Hematopoietic multipotent progenitor cell treated with erythropoietin and hydrocortisone succinate and interleukin-3 and kit ligand, for 6 days (in vitro differentiated cells): ENCODE measurements at regions not wholly inside any gene's neighbourhood (a gene's known extent, or its start where the extent isn't known, plus 50 kb on each side); places are given as distances from the start of the nearest gene placed in this dataset.
"Not testable (repeated sequence)": the region's sequence is repeated elsewhere in the genome, so short reads cannot be mapped to it uniquely, and the experiment has no call there.

ENCODE experiments used
- DNase-seq: peaks from one replicate; pipeline ENCODE4 v3.0.0-alpha.2; 2015

- no peak for DNase-seq
These were observed 145.1 kb downstream of the TM2D1 start for GRCh38 chr1:61579802-61580201.

- DNase-seq = no peak
These were observed 152.9 kb downstream of the TM2D1 start for GRCh38 chr1:61572046-61572445.

DNA sequence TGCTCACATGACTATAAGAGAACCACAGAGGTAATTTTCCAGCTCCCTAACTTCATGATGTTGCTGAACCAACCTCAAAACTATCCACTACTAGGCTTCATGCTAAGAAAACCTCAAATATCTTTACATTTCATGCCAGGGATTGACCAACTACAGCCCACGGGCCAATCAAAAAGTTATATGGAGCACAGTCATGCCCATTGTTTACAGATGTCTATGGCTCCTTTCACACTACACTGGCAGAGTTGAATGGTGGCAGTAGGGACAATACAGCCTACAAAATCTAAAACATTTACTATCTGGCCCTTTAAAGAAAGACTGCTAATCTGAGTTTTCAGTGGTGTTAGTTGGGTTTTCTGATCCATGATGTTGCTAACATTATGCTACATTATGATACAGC, 154.8 kb downstream of the TM2D1 start:
- no peak for DNase-seq

DNA sequence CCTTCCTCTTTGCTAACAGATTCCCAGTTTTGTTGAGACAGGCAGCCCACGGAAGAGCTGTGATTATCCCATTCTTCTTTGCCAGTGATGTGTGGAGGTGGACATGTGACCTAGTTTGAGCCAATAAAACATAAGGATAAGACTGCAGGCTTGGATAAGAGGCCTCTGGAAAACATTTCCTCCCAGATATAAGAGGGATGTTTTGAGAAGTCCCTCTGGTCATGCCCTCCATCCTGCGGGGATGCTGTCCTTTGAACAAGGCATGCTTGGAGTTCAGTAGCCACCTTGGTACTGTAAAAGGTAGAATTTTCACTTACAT, 155.7 kb downstream of the TM2D1 start:
- no peak for DNase-seq

DNA sequence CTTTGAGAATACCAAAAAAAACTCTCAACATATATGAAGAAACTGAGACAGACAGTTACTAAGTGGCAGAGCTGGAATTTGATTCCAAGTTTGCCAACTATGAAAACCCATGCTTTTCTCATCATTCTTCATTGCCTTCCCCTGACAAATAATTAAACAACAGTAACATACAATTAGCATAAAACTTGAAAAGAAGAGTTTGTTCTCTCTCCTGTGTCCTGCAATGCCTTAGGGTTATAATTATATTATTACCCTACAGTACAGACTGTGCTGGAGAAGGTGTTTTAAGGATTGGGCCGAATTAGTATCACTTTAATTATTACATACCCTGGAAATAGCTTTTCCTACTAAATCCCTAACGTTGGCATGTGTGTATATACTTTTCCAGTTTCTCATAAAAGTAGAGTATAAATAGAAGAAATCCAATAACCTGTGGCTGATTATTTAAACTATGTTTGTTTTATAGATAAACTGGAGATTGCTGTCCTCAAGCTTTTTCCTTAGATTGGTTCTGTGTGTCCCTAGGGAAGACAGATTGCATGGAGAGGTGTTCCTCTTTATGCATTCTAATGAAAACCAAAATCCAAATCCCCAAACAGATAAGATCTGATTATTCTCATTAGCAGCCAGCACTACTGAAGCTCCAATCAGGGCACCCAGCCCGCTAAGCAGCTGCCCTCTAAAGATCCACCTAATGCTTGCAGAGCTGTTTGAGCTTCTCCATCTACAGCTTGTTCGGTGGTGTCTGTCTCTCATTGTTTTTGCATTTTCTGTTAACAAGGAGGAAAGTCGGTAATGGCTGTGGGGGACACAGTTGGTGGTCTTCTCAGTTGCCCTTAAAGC, 156.3 kb downstream of the TM2D1 start:
- DNase-seq = no peak

DNA sequence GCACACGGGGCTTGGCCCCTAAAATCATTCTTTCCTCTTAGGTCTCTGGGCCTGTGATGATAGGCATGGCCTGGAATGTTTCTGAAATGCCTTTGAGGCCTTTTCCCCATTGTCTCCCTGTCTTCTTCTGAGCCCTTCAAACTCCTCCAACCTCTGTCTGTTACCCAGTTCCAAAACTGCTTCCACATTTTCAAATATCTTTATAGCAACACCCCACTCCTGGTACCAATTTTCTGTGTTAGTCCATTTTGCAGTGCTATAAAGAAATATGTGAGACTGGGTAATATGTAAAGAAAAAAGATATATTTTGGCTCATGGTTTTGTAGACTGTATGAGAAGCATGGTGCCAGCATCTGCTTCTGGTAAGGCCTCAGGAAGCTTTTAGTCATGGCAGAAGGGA, 158.8 kb downstream of the TM2D1 start:
- DNase-seq = no peak

- DNase-seq = no peak
These were observed 161.3 kb downstream of the TM2D1 start for GRCh38 chr1:61563611-61564010.

GRCh38 chr1:61561666-61562065, 163.3 kb downstream of the TM2D1 start:
- no peak for DNase-seq

DNA sequence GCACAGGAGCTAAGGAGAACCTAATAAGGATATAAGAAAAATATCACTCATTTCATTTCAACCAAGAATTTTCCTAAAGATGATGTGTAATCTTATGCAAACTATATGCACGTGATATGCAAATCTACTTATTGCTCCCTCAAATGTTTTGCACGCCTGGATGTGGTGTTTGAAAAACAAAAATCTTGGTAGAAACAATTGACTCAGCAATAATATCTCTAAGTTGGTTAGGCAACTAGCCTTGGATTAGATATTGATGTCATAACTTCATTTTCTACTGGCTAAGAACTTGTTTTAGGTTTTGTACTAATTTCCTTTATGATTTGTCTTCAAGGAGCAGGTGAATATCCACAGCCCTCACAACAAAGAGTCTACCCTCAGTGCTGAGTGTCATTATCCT, 164.6 kb downstream of the TM2D1 start:
- no peak for DNase-seq

DNA sequence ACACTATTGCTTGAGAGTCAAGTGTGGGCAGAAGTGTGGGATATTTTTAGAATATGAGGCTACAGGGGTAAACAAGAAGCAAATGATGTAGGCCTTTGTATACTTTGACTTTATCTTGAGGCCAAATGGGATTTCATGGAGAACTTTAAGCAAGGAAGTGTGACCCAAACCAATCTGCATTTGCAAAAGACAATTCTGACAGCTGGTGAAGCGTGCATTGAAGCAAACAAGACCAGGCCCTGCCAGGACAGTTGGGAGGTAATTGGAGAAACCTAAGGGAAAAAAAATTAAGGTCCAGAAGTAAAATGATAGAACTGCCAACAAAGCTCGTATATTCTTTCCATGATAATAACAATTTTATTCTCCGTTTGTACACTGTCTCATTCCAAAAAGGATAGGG, 168.3 kb downstream of the TM2D1 start:
- DNase-seq = no peak

DNA sequence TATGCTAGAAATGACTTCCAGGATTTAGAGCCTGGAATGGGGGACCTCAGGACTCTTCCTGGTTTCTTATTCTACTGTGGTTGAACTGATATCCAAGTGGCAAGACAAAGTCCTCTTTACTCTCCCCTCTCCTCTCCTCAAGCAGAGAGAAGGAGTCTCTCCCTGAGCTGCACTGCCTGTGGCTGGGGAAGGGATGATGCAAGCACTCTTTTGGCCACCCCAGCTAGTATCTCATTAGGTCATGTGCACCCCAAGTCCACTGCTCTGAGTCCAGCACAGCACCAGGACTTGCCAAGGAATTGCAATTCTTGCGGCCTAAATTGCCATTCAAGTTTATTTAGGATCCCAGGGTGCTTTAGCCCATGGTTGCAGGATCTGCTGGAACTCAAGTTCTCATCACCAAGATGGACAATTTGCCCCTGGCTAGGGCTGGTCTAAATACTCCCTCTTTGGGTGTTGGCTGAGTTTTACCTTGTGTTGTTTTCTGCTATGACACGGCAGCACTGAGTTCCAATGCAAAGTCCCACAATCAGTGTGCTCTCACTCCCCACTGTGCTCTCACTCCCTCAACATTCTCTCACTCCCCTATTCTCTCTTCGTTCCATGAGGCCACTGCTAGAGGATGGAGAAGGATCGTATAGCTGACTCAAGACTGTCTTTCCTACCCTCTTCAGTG, 172.2 kb downstream of the TM2D1 start:
- DNase-seq = no peak

- DNase-seq = peak; percentile 29
These were observed 177.6 kb downstream of the TM2D1 start for GRCh38 chr1:61547302-61547701.

DNA sequence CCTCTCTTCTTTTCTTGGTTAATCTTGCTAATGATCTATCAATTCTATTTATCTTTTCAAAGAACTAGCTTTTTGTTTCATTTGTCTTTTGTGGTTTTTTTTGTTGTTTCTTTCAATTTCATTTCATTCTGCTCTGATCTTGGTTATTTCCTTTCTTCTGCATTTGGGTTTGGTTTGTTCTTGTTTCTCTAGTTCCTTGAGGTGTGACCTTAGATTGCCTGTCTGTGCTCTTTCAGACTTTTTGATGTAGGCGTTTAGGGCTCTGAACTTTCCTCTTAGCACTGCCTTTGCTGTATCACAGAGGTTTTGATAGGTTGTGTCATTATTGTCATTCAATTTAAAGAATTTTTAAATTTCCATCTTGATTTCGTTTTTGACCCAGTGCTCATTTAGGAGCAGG, 180.1 kb downstream of the TM2D1 start:
- not testable (repeated sequence) for DNase-seq

- not testable (repeated sequence) for DNase-seq
These were observed 181.4 kb downstream of the TM2D1 start for GRCh38 chr1:61543498-61543897.

GRCh38 chr1:61539720-61540462, 185.1 kb downstream of the TM2D1 start:
- DNase-seq = no peak

DNA sequence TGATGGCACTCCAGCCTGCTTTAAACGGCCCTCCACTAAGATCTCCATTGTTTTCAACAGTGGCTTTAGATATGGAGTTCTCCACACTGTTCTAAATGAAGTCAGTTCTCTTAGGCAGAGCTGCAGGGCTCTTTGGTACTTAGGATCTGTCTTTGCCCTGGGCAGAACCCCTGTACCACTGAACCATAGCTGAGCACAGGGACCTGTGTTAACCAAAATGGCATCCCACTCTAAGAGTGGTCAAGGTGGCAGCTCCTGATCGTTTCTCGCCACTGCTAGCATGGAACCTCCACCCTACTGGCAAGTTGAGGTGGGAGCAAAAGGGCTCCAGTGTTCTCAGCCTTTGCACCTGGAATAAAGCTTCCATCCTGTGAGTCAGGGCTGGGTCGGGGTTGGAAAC, 186.7 kb downstream of the TM2D1 start:
- DNase-seq = no peak

DNA sequence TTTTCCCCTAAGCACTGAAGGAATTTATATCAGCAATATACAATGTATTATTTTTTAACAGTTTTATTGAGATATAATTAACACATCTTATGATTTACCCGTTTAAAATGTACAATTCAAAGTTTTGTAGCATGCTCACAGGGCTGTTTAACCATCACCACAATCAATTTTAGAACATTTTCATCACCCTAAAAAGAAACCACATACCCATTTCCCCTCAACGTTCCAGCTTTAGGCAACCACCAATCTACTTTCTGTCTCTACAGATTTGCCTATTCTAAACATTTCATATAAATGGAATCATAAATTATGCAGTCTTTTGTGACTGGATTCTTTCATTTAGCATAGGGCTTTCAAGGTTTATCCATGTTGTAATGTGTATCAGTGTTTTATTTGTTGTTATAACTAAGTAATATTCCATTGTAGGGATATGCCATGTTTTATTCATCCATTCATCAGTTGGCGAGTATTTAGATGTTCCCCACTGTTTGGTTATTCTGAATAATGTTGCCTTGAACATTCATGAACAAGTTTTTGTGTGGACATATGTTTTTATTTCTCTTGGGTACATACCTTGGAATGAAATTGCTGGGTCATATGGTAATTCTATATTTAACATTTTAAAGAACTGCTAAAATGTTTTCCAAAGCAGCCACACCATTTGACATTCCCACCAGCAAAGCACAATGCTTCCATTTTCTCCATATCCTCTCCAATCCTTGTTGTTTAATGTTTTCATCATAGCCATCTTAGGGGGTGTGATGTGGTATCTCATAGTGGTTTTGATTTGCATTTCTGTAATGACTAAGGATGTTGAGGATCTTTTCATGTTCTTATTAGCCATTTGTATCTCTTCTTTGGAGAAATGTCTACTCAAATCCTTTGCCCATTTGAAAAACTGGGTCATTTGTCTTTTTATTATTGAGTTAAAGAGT, 188.5 kb downstream of the TM2D1 start:
- no peak for DNase-seq

GRCh38 chr1:61534847-61535246, 190.1 kb downstream of the TM2D1 start:
- DNase-seq = no peak

DNA sequence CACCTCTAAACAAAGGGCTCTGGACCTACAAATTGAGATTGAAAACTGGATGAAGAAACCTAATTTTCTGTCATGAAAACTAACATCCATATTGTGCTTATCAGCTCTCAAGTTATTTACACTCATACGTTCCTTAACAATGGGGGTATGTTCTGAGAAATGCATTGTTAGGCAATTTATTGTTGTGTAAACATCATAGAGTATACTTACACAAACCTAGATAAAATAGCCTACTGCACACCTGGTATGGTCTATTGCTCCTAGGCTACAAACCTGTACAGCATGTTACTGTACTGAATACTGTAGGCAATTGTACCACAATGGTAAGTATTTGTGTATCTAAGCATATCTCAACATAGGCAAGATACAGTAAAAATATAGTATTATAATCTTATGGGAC, 191.4 kb downstream of the TM2D1 start:
- no peak for DNase-seq

- no peak for DNase-seq
These were observed 193.2 kb downstream of the TM2D1 start for GRCh38 chr1:61531716-61532115.

DNA sequence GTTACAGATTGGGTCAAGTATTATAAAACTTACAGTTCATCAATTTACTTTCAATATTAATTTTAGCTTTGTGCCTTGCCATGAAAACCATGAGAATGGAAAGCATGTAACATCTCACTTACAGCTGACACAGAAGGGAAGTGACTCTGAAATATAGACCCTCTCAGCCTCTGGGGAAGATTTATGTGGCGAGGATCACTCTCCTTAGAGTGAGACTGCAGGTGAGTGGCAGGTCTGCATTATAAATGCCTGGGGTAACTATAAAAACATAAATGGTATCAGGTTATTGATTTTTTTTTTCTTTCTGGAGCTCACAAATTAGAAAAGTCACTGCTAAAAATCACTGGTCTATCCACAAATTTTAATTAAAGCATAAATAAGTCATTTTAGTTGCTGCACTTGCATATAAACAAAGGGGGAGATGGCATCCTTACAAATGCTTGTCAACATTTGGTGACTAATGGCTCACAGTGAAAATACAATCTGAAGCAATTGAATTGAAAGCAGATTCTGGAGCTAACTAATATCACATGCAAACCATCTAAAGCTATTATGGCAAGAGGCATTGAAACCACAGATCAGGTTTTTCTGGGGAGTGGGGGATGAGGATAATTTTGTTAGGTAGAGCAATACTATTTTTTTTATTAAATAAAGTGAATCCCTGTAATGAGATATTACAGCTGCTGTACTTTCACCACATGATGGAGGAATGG, 200.9 kb downstream of the TM2D1 start:
- no peak for DNase-seq

DNA sequence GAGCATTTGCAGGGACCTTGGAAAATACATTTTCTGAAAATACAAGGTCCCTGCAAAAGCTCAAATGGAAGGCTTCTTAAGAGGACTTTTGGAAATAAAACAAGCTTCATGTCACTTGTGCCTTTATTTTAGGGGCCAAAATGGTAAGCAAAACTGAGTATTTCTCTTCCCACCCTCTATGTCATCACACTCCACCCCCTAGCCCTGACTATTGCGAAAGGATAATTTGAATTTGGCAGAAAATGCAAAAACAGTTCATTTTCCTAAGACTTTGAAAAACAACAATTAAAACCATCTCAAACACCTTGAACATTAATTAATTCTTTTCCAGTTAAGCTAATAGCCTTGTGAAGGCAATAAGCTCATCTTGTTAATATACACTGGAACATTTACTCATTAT, 201.7 kb downstream of the TM2D1 start:
- no peak for DNase-seq
